ENCODE measurements at regions not wholly inside any gene's neighbourhood (a gene's known extent, or its start where the extent isn't known, plus 50 kb on each side); places are given as distances from the start of the nearest gene placed in this dataset.

- DNase-seq (no peak), ATAC-seq (no peak)
- no peak overlapping the region for H3K4me3 ChIP-seq (ENCODE audit: low read length)
- intact Hi-C loops (cut with DNase I): no loop called here
- H3K27me3 ChIP-seq (ENCODE audit: control insufficient read depth, insufficient read depth): no peaks in the 10 kb centered on the region
- WGBS: 77% methylated on average over 10 of the region's 10 CpGs
- no peaks in the 10 kb centered on the region for H3K4me1 ChIP-seq (ENCODE audit: control insufficient read depth, insufficient read depth, low read length)
- no peaks in the 10 kb centered on the region for H3K9me3 ChIP-seq (ENCODE audit: control insufficient read depth, low read length)
- no peak overlapping the region for H3K27ac ChIP-seq (ENCODE audit: low read length)
These were observed 248.7 kb downstream of the SPTSSA start for GRCh38 chr14:34213332-34213731.

DNA sequence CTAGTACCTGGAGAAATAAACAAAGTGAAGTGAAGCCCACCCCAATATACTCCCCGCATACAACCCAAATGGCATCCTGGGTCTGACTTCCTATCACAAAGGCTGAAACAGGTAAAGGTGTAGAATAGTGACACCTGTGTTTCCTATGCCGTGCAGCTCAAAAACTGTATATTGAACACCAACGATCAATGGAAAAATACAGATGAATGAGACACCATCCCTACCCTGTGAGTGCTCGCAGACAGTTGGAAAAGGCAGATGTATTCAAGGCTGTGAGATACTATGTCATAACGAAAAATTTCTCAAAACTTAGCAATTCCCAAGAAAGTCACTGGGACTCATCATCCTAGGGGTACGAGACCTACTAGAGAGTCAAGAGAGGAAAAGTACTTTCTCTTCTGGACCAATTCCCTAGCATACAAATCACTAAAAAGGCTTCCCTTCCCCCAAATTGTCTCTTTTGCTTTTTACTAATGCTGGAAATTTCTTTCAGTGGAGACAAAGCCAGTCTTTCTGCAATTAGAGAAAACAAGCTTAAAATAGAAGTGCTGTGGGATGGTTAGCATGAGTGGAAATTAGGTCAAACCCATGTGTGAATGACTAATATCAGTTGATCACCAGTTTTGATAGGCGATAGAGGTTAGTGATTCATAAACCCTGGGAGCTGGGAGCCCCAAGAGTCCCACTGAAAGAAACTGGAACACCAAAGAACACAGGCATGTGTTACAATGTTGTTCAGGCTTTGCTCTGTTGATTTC, 249.7 kb downstream of the SPTSSA start:
- no peak overlapping the region for H3K27ac ChIP-seq (ENCODE audit: low read length)
- intact Hi-C loops (cut with DNase I): no loop called here
- H3K4me3 ChIP-seq (ENCODE audit: low read length): no peak overlapping the region
- ATAC-seq: no peak
- H3K9me3 ChIP-seq (ENCODE audit: control insufficient read depth, low read length): no peaks in the 10 kb centered on the region
- WGBS: 88% methylated on average over 7 of the region's 7 CpGs
- no peak for DNase-seq
- no peaks in the 10 kb centered on the region for H3K4me1 ChIP-seq (ENCODE audit: control insufficient read depth, insufficient read depth, low read length)
- H3K27me3 ChIP-seq (ENCODE audit: control insufficient read depth, insufficient read depth): no peaks in the 10 kb centered on the region

DNA sequence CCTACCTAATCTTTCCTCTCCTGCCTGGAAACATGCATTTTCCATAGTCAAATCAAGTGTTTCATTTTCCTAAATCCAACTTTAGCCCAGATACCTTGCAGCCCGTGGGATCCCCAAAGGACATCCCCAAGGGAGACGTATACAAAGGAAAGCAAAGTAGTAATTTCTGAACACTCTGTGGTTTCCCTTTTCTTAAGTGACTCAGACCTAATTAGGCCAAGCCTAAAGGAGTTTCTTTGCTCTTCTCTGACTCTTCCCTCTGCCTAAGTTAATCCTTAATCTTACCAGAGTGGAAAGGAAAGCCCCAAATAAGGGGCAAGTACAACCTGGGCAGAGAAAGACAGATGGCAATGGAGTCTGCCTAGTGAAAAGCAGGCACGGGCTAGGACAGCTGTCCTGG, 250.3 kb downstream of the SPTSSA start:
- ATAC-seq (no peak), DNase-seq (no peak)
- WGBS: 72% methylated on average over 3 of the region's 3 CpGs
- Histone ChIP-seq H3K4me3 (ENCODE audit: low read length) (no peak overlapping the region), H3K27me3 (ENCODE audit: control insufficient read depth, insufficient read depth) (no peaks in the 10 kb centered on the region), H3K9me3 (ENCODE audit: control insufficient read depth, low read length) (no peaks in the 10 kb centered on the region), H3K27ac (ENCODE audit: low read length) (no peak overlapping the region), H3K4me1 (ENCODE audit: control insufficient read depth, insufficient read depth, low read length) (no peaks in the 10 kb centered on the region)
- intact Hi-C loops (cut with DNase I): no loop called here

DNA sequence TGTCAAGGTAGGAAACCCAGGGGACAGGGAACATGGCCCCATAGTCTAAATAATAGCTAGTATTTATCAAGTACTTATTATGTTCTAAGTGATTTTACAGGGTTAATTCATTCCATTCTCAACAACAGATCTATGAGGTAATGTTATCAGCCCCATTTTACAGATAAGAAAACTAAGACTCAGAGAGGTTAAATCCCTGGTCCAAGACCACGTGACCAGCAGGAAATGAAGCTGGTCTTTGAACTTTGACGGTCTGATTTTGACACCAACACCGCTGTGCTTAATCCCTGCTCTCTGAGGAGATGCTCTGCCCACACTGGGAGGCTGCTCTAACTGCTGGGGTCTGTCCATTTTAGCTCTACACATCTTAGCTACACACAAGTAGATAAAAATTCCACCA, 253.5 kb downstream of the SPTSSA start:
- Histone ChIP-seq H3K27ac (ENCODE audit: low read length) (no peak overlapping the region), H3K9me3 (ENCODE audit: control insufficient read depth, low read length) (no peaks in the 10 kb centered on the region), H3K4me3 (ENCODE audit: low read length) (no peak overlapping the region), H3K27me3 (ENCODE audit: control insufficient read depth, insufficient read depth) (no peaks in the 10 kb centered on the region), H3K4me1 (ENCODE audit: control insufficient read depth, insufficient read depth, low read length) (no peaks in the 10 kb centered on the region)
- intact Hi-C loops (cut with DNase I): no loop called here
- DNase-seq (no peak), ATAC-seq (no peak)
- 50% methylated on average over 3 of the region's 3 CpGs for WGBS

DNA sequence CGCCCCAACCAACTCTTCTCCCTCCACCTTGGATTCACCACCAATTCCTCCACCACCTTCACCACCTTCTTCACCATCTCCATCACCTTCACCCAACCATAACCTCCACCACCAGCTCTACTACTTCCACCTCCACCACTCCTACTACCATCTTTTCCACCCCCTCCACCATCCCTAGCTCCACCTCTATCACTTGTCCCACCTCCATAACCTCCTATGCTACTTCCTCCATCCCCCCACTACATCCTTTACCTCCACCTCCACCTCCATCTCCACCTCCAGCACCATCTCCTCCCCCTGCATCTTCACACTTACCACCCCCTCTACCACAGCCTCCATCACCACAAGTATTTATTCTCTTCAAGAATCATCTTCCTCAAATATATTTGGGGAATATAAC, 254.9 kb upstream of the EGLN3 start:
- no peak for ATAC-seq
- Histone ChIP-seq H3K4me1 (ENCODE audit: control insufficient read depth, insufficient read depth, low read length) (no peaks in the 10 kb centered on the region), H3K9me3 (ENCODE audit: control insufficient read depth, low read length) (no peaks in the 10 kb centered on the region), H3K27me3 (ENCODE audit: control insufficient read depth, insufficient read depth) (no peaks in the 10 kb centered on the region), H3K4me3 (ENCODE audit: low read length) (no peak overlapping the region), H3K27ac (ENCODE audit: low read length) (no peak overlapping the region)
- no peak for DNase-seq
- intact Hi-C loops (cut with DNase I): no loop called here
- 100% methylated on average over 1 of the region's 1 CpG for WGBS

GRCh38 chr14:34204774-34205173, 253.9 kb upstream of the EGLN3 start:
- Histone ChIP-seq H3K4me3 (ENCODE audit: low read length) (no peak overlapping the region), H3K27me3 (ENCODE audit: control insufficient read depth, insufficient read depth) (no peaks in the 10 kb centered on the region), H3K27ac (ENCODE audit: low read length) (no peak overlapping the region), H3K9me3 (ENCODE audit: control insufficient read depth, low read length) (no peaks in the 10 kb centered on the region), H3K4me1 (ENCODE audit: control insufficient read depth, insufficient read depth, low read length) (no peaks in the 10 kb centered on the region)
- ATAC-seq: no peak
- DNase-seq: no peak
- intact Hi-C loops (cut with DNase I): no loop called here
- WGBS: over 99% methylated on average over 4 of the region's 4 CpGs

DNA sequence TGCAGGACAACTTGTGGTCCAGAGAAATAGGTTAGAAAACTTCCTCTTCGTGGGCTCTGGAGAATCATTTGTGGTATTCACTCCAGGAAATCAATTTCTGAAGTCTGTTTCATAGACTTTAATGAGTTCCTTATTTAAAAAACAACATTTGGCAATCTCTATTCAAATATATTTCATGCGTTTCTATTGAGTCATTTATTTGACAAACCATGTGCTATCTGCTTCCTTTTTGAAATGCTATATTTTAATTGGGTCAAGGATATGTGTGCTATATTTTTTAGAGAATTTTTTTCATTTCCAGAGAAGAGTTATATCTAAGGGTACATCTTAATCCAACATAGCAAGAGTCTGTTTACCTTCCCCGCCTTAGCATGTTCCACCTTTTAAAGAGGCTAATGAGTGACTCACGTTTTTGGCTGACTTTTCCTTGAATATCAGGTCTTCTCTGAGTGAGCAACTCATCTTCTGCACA, 252.4 kb upstream of the EGLN3 start:
- Histone ChIP-seq H3K27me3 (ENCODE audit: control insufficient read depth, insufficient read depth) (no peaks in the 10 kb centered on the region), H3K9me3 (ENCODE audit: control insufficient read depth, low read length) (no peaks in the 10 kb centered on the region), H3K4me3 (ENCODE audit: low read length) (no peak overlapping the region), H3K27ac (ENCODE audit: low read length) (no peak overlapping the region), H3K4me1 (ENCODE audit: control insufficient read depth, insufficient read depth, low read length) (no peaks in the 10 kb centered on the region)
- DNase-seq (no peak), ATAC-seq (no peak)
- WGBS: 57% methylated on average over 4 of the region's 4 CpGs
- intact Hi-C loops (cut with DNase I): no loop called here

GRCh38 chr14:34201909-34202637, 251.2 kb upstream of the EGLN3 start:
- no peak for ATAC-seq
- Histone ChIP-seq H3K9me3 (ENCODE audit: control insufficient read depth, low read length) (no peaks in the 10 kb centered on the region), H3K27me3 (ENCODE audit: control insufficient read depth, insufficient read depth) (no peaks in the 10 kb centered on the region), H3K4me3 (ENCODE audit: low read length) (no peak overlapping the region), H3K4me1 (ENCODE audit: control insufficient read depth, insufficient read depth, low read length) (no peaks in the 10 kb centered on the region), H3K27ac (ENCODE audit: low read length) (no peak overlapping the region)
- no peak for DNase-seq
- intact Hi-C loops (cut with DNase I): no loop called here
- WGBS: 77% methylated on average over 3 of the region's 3 CpGs

DNA sequence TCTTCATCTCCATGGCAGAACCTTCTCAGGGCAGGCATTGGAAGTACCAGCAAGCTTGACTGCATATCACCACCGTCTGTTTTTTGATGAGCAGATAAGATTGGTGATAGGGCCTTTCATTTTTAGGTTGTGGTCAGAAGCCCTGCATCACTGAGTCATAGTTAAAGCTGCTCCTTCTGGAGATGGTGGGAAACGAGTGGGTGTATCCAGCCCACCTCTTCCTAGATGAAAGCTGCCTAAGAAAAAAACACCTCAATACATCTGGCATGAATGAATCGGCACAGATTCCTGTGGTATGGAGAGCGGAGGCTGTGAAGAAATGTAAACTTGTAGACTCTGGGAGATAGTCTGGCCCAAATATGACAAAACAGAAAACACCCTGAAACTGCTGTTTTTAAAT, 248.7 kb upstream of the EGLN3 start:
- Histone ChIP-seq H3K4me3 (ENCODE audit: low read length) (no peak overlapping the region), H3K9me3 (ENCODE audit: control insufficient read depth, low read length) (no peaks in the 10 kb centered on the region), H3K4me1 (ENCODE audit: control insufficient read depth, insufficient read depth, low read length) (no peaks in the 10 kb centered on the region), H3K27ac (ENCODE audit: low read length) (no peak overlapping the region), H3K27me3 (ENCODE audit: control insufficient read depth, insufficient read depth) (no peaks in the 10 kb centered on the region)
- DNase-seq: no peak
- no peak for ATAC-seq
- 68% methylated on average over 4 of the region's 4 CpGs for WGBS
- intact Hi-C loops (cut with DNase I): no loop called here

DNA sequence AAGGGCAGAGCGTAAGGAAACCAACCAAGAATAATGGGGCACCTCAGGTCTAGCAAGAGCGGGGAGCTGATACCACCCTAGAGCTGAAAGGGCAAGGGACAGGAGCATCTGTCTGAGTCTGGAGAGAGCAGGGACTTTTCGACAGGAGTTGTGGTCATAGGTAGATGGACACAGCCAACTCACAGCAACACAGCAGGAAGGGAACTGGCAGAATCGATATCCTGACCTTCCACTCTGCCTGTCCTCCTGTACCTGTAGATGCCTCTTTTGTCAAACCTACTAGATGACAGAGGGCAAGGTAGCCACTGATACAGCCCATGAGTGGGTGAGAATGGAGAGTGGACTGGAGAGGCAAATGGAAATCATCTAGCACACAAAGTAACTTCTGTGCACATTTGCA, 247.2 kb upstream of the EGLN3 start:
- no peak for ATAC-seq
- WGBS: 94% methylated on average over 4 of the region's 4 CpGs
- intact Hi-C loops (cut with DNase I): no loop called here
- Histone ChIP-seq H3K27ac (ENCODE audit: low read length) (no peak overlapping the region), H3K4me1 (ENCODE audit: control insufficient read depth, insufficient read depth, low read length) (no peaks in the 10 kb centered on the region), H3K4me3 (ENCODE audit: low read length) (no peak overlapping the region), H3K27me3 (ENCODE audit: control insufficient read depth, insufficient read depth) (no peaks in the 10 kb centered on the region), H3K9me3 (ENCODE audit: control insufficient read depth, low read length) (no peaks in the 10 kb centered on the region)
- no peak for DNase-seq

GRCh38 chr14:34195964-34196363, 245.1 kb upstream of the EGLN3 start:
- intact Hi-C loops (cut with DNase I): no loop called here
- no peaks in the 10 kb centered on the region for H3K4me1 ChIP-seq (ENCODE audit: control insufficient read depth, insufficient read depth, low read length)
- H3K4me3 ChIP-seq (ENCODE audit: low read length): no peak overlapping the region
- DNase-seq: no peak
- no peak for ATAC-seq
- H3K27me3 ChIP-seq (ENCODE audit: control insufficient read depth, insufficient read depth): no peaks in the 10 kb centered on the region
- H3K27ac ChIP-seq (ENCODE audit: low read length): no peak overlapping the region
- no peaks in the 10 kb centered on the region for H3K9me3 ChIP-seq (ENCODE audit: control insufficient read depth, low read length)
